ENCODE measurements at regions not wholly inside any gene's neighbourhood (a gene's known extent, or its start where the extent isn't known, plus 50 kb on each side); places are given as distances from the start of the nearest gene placed in this dataset.

- Mint-ChIP-seq H3K9me3 (ENCODE audit: low read depth) (peaks cover 11% of the 10 kb centered on the region), H3K27ac (no peak overlapping the region), H3K4me1 (ENCODE audit: low read depth) (peaks cover 2% of the 10 kb centered on the region), H3K27me3 (no peaks in the 10 kb centered on the region), H3K36me3 (ENCODE audit: insufficient read depth) (no peaks in the 10 kb centered on the region), H3K4me3 (ENCODE audit: low read depth) (no peak overlapping the region)
- TF ChIP-seq, protein P1, sequence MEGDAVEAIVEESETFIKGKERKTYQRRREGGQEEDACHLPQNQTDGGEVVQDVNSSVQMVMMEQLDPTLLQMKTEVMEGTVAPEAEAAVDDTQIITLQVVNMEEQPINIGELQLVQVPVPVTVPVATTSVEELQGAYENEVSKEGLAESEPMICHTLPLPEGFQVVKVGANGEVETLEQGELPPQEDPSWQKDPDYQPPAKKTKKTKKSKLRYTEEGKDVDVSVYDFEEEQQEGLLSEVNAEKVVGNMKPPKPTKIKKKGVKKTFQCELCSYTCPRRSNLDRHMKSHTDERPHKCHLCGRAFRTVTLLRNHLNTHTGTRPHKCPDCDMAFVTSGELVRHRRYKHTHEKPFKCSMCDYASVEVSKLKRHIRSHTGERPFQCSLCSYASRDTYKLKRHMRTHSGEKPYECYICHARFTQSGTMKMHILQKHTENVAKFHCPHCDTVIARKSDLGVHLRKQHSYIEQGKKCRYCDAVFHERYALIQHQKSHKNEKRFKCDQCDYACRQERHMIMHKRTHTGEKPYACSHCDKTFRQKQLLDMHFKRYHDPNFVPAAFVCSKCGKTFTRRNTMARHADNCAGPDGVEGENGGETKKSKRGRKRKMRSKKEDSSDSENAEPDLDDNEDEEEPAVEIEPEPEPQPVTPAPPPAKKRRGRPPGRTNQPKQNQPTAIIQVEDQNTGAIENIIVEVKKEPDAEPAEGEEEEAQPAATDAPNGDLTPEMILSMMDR (IDR thresholded peaks at IDR 0.05; ENCODE audit: unreplicated experiment), result no peak
- DNase-seq (ENCODE audit: low spot score, unreplicated experiment), result no peak
These were observed 1137.1 kb downstream of the FSCB start for GRCh38 chr14:43369710-43370564.

GRCh38 chr14:43362586-43362985 is 1144.5 kb downstream of the FSCB start:
- TF ChIP-seq, protein P1 (IDR thresholded peaks at IDR 0.05; ENCODE audit: unreplicated experiment), result no peak
- peaks cover 15% of the 10 kb centered on the region for H3K4me1 Mint-ChIP-seq (ENCODE audit: low read depth)
- H3K27ac Mint-ChIP-seq, result no peak overlapping the region
- no peak overlapping the region for H3K4me3 Mint-ChIP-seq (ENCODE audit: low read depth)
- H3K36me3 Mint-ChIP-seq (ENCODE audit: insufficient read depth), result no peaks in the 10 kb centered on the region
- H3K27me3 Mint-ChIP-seq, result no peaks in the 10 kb centered on the region
- no peak for DNase-seq (ENCODE audit: low spot score, unreplicated experiment)
- peaks cover 3% of the 10 kb centered on the region for H3K9me3 Mint-ChIP-seq (ENCODE audit: low read depth)

GRCh38 chr14:43361751-43362150 is 1145.3 kb downstream of the FSCB start:
- no peaks in the 10 kb centered on the region for H3K9me3 Mint-ChIP-seq (ENCODE audit: low read depth)
- TF ChIP-seq, protein P1 (IDR thresholded peaks at IDR 0.05; ENCODE audit: unreplicated experiment), result no peak
- H3K4me3 Mint-ChIP-seq (ENCODE audit: low read depth), result no peak overlapping the region
- no peak overlapping the region for H3K27ac Mint-ChIP-seq
- no peak for DNase-seq (ENCODE audit: low spot score, unreplicated experiment)
- H3K36me3 Mint-ChIP-seq (ENCODE audit: insufficient read depth), result no peaks in the 10 kb centered on the region
- no peaks in the 10 kb centered on the region for H3K27me3 Mint-ChIP-seq
- H3K4me1 Mint-ChIP-seq (ENCODE audit: low read depth), result peaks cover 22% of the 10 kb centered on the region

- Mint-ChIP-seq H3K27ac (no peak overlapping the region), H3K9me3 (ENCODE audit: low read depth) (no peaks in the 10 kb centered on the region), H3K27me3 (no peaks in the 10 kb centered on the region), H3K36me3 (ENCODE audit: insufficient read depth) (no peaks in the 10 kb centered on the region), H3K4me3 (ENCODE audit: low read depth) (no peak overlapping the region), H3K4me1 (ENCODE audit: low read depth) (peaks cover 27% of the 10 kb centered on the region)
- TF ChIP-seq, protein P1 (IDR thresholded peaks at IDR 0.05; ENCODE audit: unreplicated experiment), result no peak
- no peak for DNase-seq (ENCODE audit: low spot score, unreplicated experiment)
These were observed 1146.8 kb downstream of the FSCB start for GRCh38 chr14:43360239-43360638.

- TF ChIP-seq, protein P1 (IDR thresholded peaks at IDR 0.05; ENCODE audit: unreplicated experiment), result no peak
- Mint-ChIP-seq H3K4me1 (ENCODE audit: low read depth) (peaks cover 30% of the 10 kb centered on the region), H3K27ac (no peak overlapping the region), H3K9me3 (ENCODE audit: low read depth) (no peaks in the 10 kb centered on the region), H3K36me3 (ENCODE audit: insufficient read depth) (no peaks in the 10 kb centered on the region), H3K4me3 (ENCODE audit: low read depth) (no peak overlapping the region), H3K27me3 (no peaks in the 10 kb centered on the region)
- no peak for DNase-seq (ENCODE audit: low spot score, unreplicated experiment)
These were observed 1147.8 kb downstream of the FSCB start for GRCh38 chr14:43359317-43359716.
